ENCODE measurements at regions not wholly inside any gene's neighbourhood (a gene's known extent, or its start where the extent isn't known, plus 50 kb on each side); places are given as distances from the start of the nearest gene placed in this dataset.

GRCh38 chr2:209005371-209005770 lies 418.5 kb upstream of the MAP2 start:
- Histone ChIP-seq H4K20me1 (replicated peaks in 1 of 2; ENCODE audit: control insufficient read depth in 1 of 2, insufficient read depth in 2 of 2, low read length in 2 of 2) (no peaks in the 10 kb centered on the region), H3K4me1 (replicated peaks in 1 of 4; ENCODE audit: control insufficient read depth in 3 of 4, insufficient read depth in 4 of 4, low read length in 3 of 4) (no peaks in the 10 kb centered on the region; a peak in 2 of 7 replicates), H3K23ac (ENCODE audit: insufficient read length) (no peak overlapping the region), H4K8ac (ENCODE audit: extremely low read depth, insufficient read depth, low read length) (no peak overlapping the region), H2BK120ac (replicated peaks; ENCODE audit: low read depth, low read length) (no peak overlapping the region), H2BK15ac (ENCODE audit: low read length) (no peak overlapping the region), H3K4me2 (ENCODE audit: insufficient read depth in 1 of 2, low read depth in 2 of 2, low read length in 2 of 2) (no peak overlapping the region), H3K23me2 (ENCODE audit: low read depth, low read length) (no peaks in the 10 kb centered on the region), H2BK5ac (ENCODE audit: low read depth, low read length) (no peak overlapping the region), H2AFZ (ENCODE audit: low read length) (no peak overlapping the region), H3K4me3 (ENCODE audit: extremely low read depth in 1 of 4, insufficient read depth in 2 of 4, low read depth in 3 of 4, low read length in 4 of 4) (no peak overlapping the region), H3K79me1 (ENCODE audit: low read depth, low read length) (no peaks in the 10 kb centered on the region), H3K56ac (replicated peaks; ENCODE audit: insufficient read length, low read depth, low read length) (no peak overlapping the region), H3K14ac (ENCODE audit: insufficient read length) (no peak overlapping the region), H2AK5ac (ENCODE audit: low read depth, low read length) (no peak overlapping the region), H3K9ac (replicated peaks in 1 of 4; ENCODE audit: extremely low read depth in 1 of 4, low read depth in 3 of 4, low read length in 3 of 4) (no peak overlapping the region), H2BK20ac (ENCODE audit: low read length) (no peak overlapping the region), H3K36me3 (ENCODE audit: control insufficient read depth in 2 of 4, insufficient read depth in 4 of 4, low read length in 3 of 4) (no peaks in the 10 kb centered on the region), H3K9me3 (ENCODE audit: insufficient read depth in 2 of 2, low read depth in 1 of 2, low read length in 1 of 2) (peaks cover 0 to 4% of the 10 kb centered on the region in 2 experiments; a peak in 1 of 4 replicates), H3K4ac (replicated peaks; ENCODE audit: insufficient read length, low read depth, low read length) (no peak overlapping the region), H3K79me2 (ENCODE audit: control insufficient read depth in 1 of 2, insufficient read depth in 2 of 2, low read length in 2 of 2) (no peaks in the 10 kb centered on the region), H4K5ac (ENCODE audit: insufficient read length, low read depth, low read length) (no peak overlapping the region), H3K27me3 (replicated peaks in 1 of 4; ENCODE audit: control insufficient read depth in 3 of 4, extremely low read depth in 1 of 4, insufficient read depth in 3 of 4, low read length in 3 of 4) (no peaks in the 10 kb centered on the region), H3K27ac (ENCODE audit: low read depth, low read length) (no peak overlapping the region), H3K18ac (ENCODE audit: extremely low read depth, low read length) (no peak overlapping the region), H4K91ac (replicated peaks; ENCODE audit: insufficient read length, low read length) (no peak overlapping the region), H2BK12ac (ENCODE audit: low read depth, low read length) (no peak overlapping the region)
- 91% methylated on average over 1 of the region's 1 CpG; no CpG with 5 or more reads in 1 of the 2 experiments for WGBS, 2 experiments (ENCODE audit: extremely low coverage in 1 of 2, insufficient coverage in 1 of 2, insufficient read length in 1 of 2, insufficient replicate concordance in 2 of 2, low coverage in 1 of 2, low lambda C conversion rate in 2 of 2, missing lambda C conversion rate in 1 of 2)
- DNase-seq (ENCODE audit: low read depth in 1 of 2, low spot score in 2 of 2) (no peak), FAIRE-seq (no peak)
- POLR2A ChIA-PET (ENCODE audit: partially characterized antibody): no interaction called here
- CTCF ChIA-PET (ENCODE audit: partially characterized antibody): no interaction called here
- no peak for TF ChIP-seq CHD2 (IDR thresholded peaks at IDR 0.05; ENCODE audit: low read length)
- no peak for TF ChIP-seq CREB1 (IDR thresholded peaks at IDR 0.05)
- TF ChIP-seq CTCF (IDR thresholded peaks at IDR 0.05; ENCODE audit: control extremely low read depth in 1 of 3, insufficient read depth in 1 of 3, low read depth in 1 of 3, low read length in 3 of 3): no peak
- TF ChIP-seq CBX5 (IDR thresholded peaks at IDR 0.05; ENCODE audit: low read depth, low read length): no peak
- no peak for TF ChIP-seq BACH1 (IDR thresholded peaks at IDR 0.05; ENCODE audit: low read length)
- no peak for TF ChIP-seq YY1 (IDR thresholded peaks at IDR 0.05; ENCODE audit: low read depth, low read length)
- no peak for TF ChIP-seq POU5F1 (IDR thresholded peaks at IDR 0.05; ENCODE audit: low read depth, low read length)
- TF ChIP-seq TAF1 (IDR thresholded peaks at IDR 0.05; ENCODE audit: low read depth, low read length): no peak
- no peak for TF ChIP-seq POLR2A (IDR thresholded peaks at IDR 0.05; ENCODE audit: control extremely low read depth in 1 of 2, low read depth in 2 of 2, low read length in 2 of 2)
- TF ChIP-seq BRCA1 (IDR thresholded peaks at IDR 0.05; ENCODE audit: low read depth, low read length): no peak
- no peak for TF ChIP-seq BCL11A (IDR thresholded peaks at IDR 0.05; ENCODE audit: low read depth in 2 of 2, low read length in 2 of 2)
- no peak for TF ChIP-seq E2F6 (IDR thresholded peaks at IDR 0.05)
- no peak for TF ChIP-seq SAP30 (IDR thresholded peaks at IDR 0.05; ENCODE audit: insufficient read depth, insufficient replicate concordance, low read length)
